ENCODE measurements at regions not wholly inside any gene's neighbourhood (a gene's known extent, or its start where the extent isn't known, plus 50 kb on each side); places are given as distances from the start of the nearest gene placed in this dataset.

DNA sequence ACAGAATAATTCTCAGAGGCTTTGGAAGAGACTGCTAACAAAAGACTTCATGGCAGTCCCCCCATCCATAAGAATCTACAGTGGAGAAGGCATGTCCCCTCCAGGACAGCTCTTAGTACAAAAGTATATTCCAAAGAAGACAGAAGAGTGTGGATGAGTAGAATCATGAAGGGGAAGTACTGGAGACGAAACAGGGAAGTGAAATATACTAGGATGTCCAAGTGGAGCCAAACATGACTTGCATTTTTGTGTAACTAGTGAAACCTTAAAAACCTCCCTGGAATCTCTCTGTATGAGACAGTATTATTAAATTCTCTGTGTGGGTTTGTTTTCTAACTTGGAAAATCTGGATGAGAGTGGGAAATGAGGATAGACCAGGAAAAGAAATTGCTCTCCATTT is 312.4 kb downstream of the RSL24D1 start:
- TF ChIP-seq, protein P1, sequence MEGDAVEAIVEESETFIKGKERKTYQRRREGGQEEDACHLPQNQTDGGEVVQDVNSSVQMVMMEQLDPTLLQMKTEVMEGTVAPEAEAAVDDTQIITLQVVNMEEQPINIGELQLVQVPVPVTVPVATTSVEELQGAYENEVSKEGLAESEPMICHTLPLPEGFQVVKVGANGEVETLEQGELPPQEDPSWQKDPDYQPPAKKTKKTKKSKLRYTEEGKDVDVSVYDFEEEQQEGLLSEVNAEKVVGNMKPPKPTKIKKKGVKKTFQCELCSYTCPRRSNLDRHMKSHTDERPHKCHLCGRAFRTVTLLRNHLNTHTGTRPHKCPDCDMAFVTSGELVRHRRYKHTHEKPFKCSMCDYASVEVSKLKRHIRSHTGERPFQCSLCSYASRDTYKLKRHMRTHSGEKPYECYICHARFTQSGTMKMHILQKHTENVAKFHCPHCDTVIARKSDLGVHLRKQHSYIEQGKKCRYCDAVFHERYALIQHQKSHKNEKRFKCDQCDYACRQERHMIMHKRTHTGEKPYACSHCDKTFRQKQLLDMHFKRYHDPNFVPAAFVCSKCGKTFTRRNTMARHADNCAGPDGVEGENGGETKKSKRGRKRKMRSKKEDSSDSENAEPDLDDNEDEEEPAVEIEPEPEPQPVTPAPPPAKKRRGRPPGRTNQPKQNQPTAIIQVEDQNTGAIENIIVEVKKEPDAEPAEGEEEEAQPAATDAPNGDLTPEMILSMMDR (IDR thresholded peaks at IDR 0.05; ENCODE audit: poor library complexity) = no peak
- TF ChIP-seq EZH2 (IDR thresholded peaks at IDR 0.05; ENCODE audit: borderline replicate concordance) = no peak

Measured in hepatocyte (in vitro differentiated cells).